Prostate gland (tissue), 2 donors: ENCODE measurements at regions not wholly inside any gene's neighbourhood (a gene's known extent, or its start where the extent isn't known, plus 50 kb on each side); places are given as distances from the start of the nearest gene placed in this dataset.

ENCODE experiments used
- POLR2A ChIP-seq: fragments of 450-650 bp; IDR thresholded peaks from one replicate; pipeline ENCODE4 v1.6.1; 2016; ENCODE audit warnings: antibody characterized with exemption, mild to moderate bottlenecking
- POLR2AphosphoS5 ChIP-seq: sonication (generic); formaldehyde crosslinking; IDR thresholded peaks from one replicate; pipeline ENCODE4 v1.6.1; 2017; ENCODE audit warnings: antibody characterized with exemption
- TF ChIP-seq, protein P1 (sequence below), 4 experiments: fragments of 200-600 bp in 2 of 4; fragments of 450-650 bp in 2 of 4; sonication (generic) in 2 of 4; IDR thresholded peaks; 1 replicate in 3 of 4; 2 replicates in 1 of 4; pipeline ENCODE4 v1.5.1; 2016 to 2019; ENCODE audit warnings: antibody characterized with exemption in 4 of 4, mild to moderate bottlenecking in 2 of 4, moderate library complexity in 2 of 4

GRCh38 chr3:3578718-3579117 lies 220.5 kb upstream of the LRRN1 start:
- TF ChIP-seq, protein P1, sequence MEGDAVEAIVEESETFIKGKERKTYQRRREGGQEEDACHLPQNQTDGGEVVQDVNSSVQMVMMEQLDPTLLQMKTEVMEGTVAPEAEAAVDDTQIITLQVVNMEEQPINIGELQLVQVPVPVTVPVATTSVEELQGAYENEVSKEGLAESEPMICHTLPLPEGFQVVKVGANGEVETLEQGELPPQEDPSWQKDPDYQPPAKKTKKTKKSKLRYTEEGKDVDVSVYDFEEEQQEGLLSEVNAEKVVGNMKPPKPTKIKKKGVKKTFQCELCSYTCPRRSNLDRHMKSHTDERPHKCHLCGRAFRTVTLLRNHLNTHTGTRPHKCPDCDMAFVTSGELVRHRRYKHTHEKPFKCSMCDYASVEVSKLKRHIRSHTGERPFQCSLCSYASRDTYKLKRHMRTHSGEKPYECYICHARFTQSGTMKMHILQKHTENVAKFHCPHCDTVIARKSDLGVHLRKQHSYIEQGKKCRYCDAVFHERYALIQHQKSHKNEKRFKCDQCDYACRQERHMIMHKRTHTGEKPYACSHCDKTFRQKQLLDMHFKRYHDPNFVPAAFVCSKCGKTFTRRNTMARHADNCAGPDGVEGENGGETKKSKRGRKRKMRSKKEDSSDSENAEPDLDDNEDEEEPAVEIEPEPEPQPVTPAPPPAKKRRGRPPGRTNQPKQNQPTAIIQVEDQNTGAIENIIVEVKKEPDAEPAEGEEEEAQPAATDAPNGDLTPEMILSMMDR (IDR thresholded peaks at IDR 0.05) = no peak
- TF ChIP-seq POLR2A (no peak), POLR2AphosphoS5 (no peak)
